A673 (cell line): ENCODE measurements at regions not wholly inside any gene's neighbourhood (a gene's known extent, or its start where the extent isn't known, plus 50 kb on each side); places are given as distances from the start of the nearest gene placed in this dataset.

Experiments
- CTCF ChIP-seq: fragments of 300-800, 200-600 bp; sonication (generic); conservative IDR thresholded peaks from 2 replicates; pipeline ENCODE4 v1.5.1; 2017; ENCODE audit warnings: low read depth, mild to moderate bottlenecking, antibody characterized with exemption, low read length, moderate library complexity, mixed read lengths
- EZH2 ChIP-seq: fragments of 200-600 bp; sonication (generic); IDR thresholded peaks from 2 replicates; pipeline ENCODE4 v1.6.1; 2017; ENCODE audit warnings: borderline replicate concordance, low read depth, mild to moderate bottlenecking, mixed read lengths, antibody characterized with exemption, low read length; ENCODE audit not compliant: poor library complexity, severe bottlenecking

GRCh38 chr20:20831794-20832193, 119.3 kb upstream of the RALGAPA2 start:
- TF ChIP-seq CTCF (no peak), EZH2 (no peak)
